ENCODE measurements at regions not wholly inside any gene's neighbourhood (a gene's known extent, or its start where the extent isn't known, plus 50 kb on each side); places are given as distances from the start of the nearest gene placed in this dataset.
A peak's percentile ranks its signal among the peaks of the same experiment; 100 is the strongest.
"Not testable (repeated sequence)": the region's sequence is repeated elsewhere in the genome, so short reads cannot be mapped to it uniquely, and the experiment has no call there.

DNA sequence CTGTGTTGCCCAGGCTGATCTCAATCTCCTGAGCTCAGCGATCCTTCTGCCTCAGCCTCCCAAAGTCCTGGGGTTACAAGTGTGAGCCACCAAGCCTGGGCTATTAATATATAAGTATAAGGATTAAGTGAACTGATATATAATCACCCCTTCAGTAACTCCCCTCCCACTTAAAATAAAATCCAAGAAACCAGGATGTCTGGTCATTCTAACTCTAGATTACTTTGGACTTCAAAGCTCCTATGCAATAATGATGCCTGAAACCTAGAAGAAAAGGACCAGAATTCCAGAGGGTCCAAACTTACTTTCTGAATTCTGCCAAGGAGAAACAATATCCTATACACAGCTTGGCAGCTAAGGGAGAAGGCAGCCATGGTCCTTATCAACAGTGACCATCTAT is 206.8 kb upstream of the ZNF217 start:
- H3K36me3 ChIP-seq (ENCODE audit: control insufficient read depth, insufficient read depth, low read length) = no peaks in the 10 kb centered on the region
- H3K9me3 ChIP-seq (replicated peaks; ENCODE audit: control insufficient read depth, low read depth, low read length) = no peaks in the 10 kb centered on the region
- DNase-seq = no peak
- no peaks in the 10 kb centered on the region for H3K27me3 ChIP-seq (ENCODE audit: control insufficient read depth, insufficient read depth, low read length)
- no CpG with 5 or more reads among the region's 1 CpG for WGBS (ENCODE audit: insufficient coverage)
- H3K4me1 ChIP-seq (ENCODE audit: control insufficient read depth, insufficient read depth, low read length) = no peaks in the 10 kb centered on the region
- H3K27ac ChIP-seq (ENCODE audit: low read length) = no peak overlapping the region
- H3K4me3 ChIP-seq (ENCODE audit: low read length) = no peak overlapping the region

GRCh38 chr20:53797085-53797484 is 203.4 kb upstream of the ZNF217 start:
- no peaks in the 10 kb centered on the region for H3K27me3 ChIP-seq (ENCODE audit: control insufficient read depth, insufficient read depth, low read length)
- H3K27ac ChIP-seq (ENCODE audit: low read length) = no peak overlapping the region
- peaks cover 2% of the 10 kb centered on the region for H3K4me1 ChIP-seq (ENCODE audit: control insufficient read depth, insufficient read depth, low read length)
- peaks cover 3% of the 10 kb centered on the region for H3K9me3 ChIP-seq (replicated peaks; ENCODE audit: control insufficient read depth, low read depth, low read length)
- DNase-seq = no peak
- no CpG with 5 or more reads among the region's 4 CpGs for WGBS (ENCODE audit: insufficient coverage)
- no peaks in the 10 kb centered on the region for H3K36me3 ChIP-seq (ENCODE audit: control insufficient read depth, insufficient read depth, low read length)
- H3K4me3 ChIP-seq (ENCODE audit: low read length) = no peak overlapping the region

GRCh38 chr20:53795170-53795569 is 201.5 kb upstream of the ZNF217 start:
- H3K4me1 ChIP-seq (ENCODE audit: control insufficient read depth, insufficient read depth, low read length) = peaks cover 6% of the 10 kb centered on the region
- no CpG with 5 or more reads among the region's 3 CpGs for WGBS (ENCODE audit: insufficient coverage)
- H3K36me3 ChIP-seq (ENCODE audit: control insufficient read depth, insufficient read depth, low read length) = no peaks in the 10 kb centered on the region
- no peak overlapping the region for H3K4me3 ChIP-seq (ENCODE audit: low read length)
- H3K27ac ChIP-seq (ENCODE audit: low read length) = no peak overlapping the region
- H3K27me3 ChIP-seq (ENCODE audit: control insufficient read depth, insufficient read depth, low read length) = no peaks in the 10 kb centered on the region
- no peak for DNase-seq
- peaks cover 3% of the 10 kb centered on the region for H3K9me3 ChIP-seq (replicated peaks; ENCODE audit: control insufficient read depth, low read depth, low read length)

GRCh38 chr20:53794529-53795115 is 201.0 kb upstream of the ZNF217 start:
- Histone ChIP-seq H3K27ac (ENCODE audit: low read length) (no peak overlapping the region), H3K27me3 (ENCODE audit: control insufficient read depth, insufficient read depth, low read length) (no peaks in the 10 kb centered on the region), H3K9me3 (replicated peaks; ENCODE audit: control insufficient read depth, low read depth, low read length) (peaks cover 3% of the 10 kb centered on the region), H3K4me3 (ENCODE audit: low read length) (no peak overlapping the region), H3K4me1 (ENCODE audit: control insufficient read depth, insufficient read depth, low read length) (peaks cover 6% of the 10 kb centered on the region), H3K36me3 (ENCODE audit: control insufficient read depth, insufficient read depth, low read length) (no peaks in the 10 kb centered on the region)
- WGBS (ENCODE audit: insufficient coverage) = 79% methylated on average over 4 of the region's 9 CpGs
- DNase-seq = peak; percentile 60

GRCh38 chr20:53793783-53794383 is 200.2 kb upstream of the ZNF217 start:
- Histone ChIP-seq H3K4me1 (ENCODE audit: control insufficient read depth, insufficient read depth, low read length) (peaks cover 6% of the 10 kb centered on the region), H3K9me3 (replicated peaks; ENCODE audit: control insufficient read depth, low read depth, low read length) (peaks cover 3% of the 10 kb centered on the region), H3K27ac (ENCODE audit: low read length) (no peak overlapping the region), H3K36me3 (ENCODE audit: control insufficient read depth, insufficient read depth, low read length) (no peaks in the 10 kb centered on the region), H3K27me3 (ENCODE audit: control insufficient read depth, insufficient read depth, low read length) (no peaks in the 10 kb centered on the region), H3K4me3 (ENCODE audit: low read length) (no peak overlapping the region)
- no peak for DNase-seq
- 96% methylated on average over 4 of the region's 7 CpGs for WGBS (ENCODE audit: insufficient coverage)

GRCh38 chr20:53792946-53793536 is 199.4 kb upstream of the ZNF217 start:
- no peaks in the 10 kb centered on the region for H3K27me3 ChIP-seq (ENCODE audit: control insufficient read depth, insufficient read depth, low read length)
- DNase-seq = peak; percentile 46
- H3K27ac ChIP-seq (ENCODE audit: low read length) = no peak overlapping the region
- WGBS (ENCODE audit: insufficient coverage) = 46% methylated on average over 2 of the region's 5 CpGs
- H3K9me3 ChIP-seq (replicated peaks; ENCODE audit: control insufficient read depth, low read depth, low read length) = peaks cover 3% of the 10 kb centered on the region
- H3K36me3 ChIP-seq (ENCODE audit: control insufficient read depth, insufficient read depth, low read length) = no peaks in the 10 kb centered on the region
- H3K4me1 ChIP-seq (ENCODE audit: control insufficient read depth, insufficient read depth, low read length) = peaks cover 6% of the 10 kb centered on the region
- H3K4me3 ChIP-seq (ENCODE audit: low read length) = no peak overlapping the region

- peaks cover 6% of the 10 kb centered on the region for H3K4me1 ChIP-seq (ENCODE audit: control insufficient read depth, insufficient read depth, low read length)
- H3K27ac ChIP-seq (ENCODE audit: low read length) = peak overlapping the region; percentile 59
- DNase-seq = no peak
- H3K27me3 ChIP-seq (ENCODE audit: control insufficient read depth, insufficient read depth, low read length) = no peaks in the 10 kb centered on the region
- 94% methylated on average over 4 of the region's 10 CpGs for WGBS (ENCODE audit: insufficient coverage)
- H3K4me3 ChIP-seq (ENCODE audit: low read length) = no peak overlapping the region
- no peaks in the 10 kb centered on the region for H3K36me3 ChIP-seq (ENCODE audit: control insufficient read depth, insufficient read depth, low read length)
- H3K9me3 ChIP-seq (replicated peaks; ENCODE audit: control insufficient read depth, low read depth, low read length) = peaks cover 3% of the 10 kb centered on the region
These were observed 196.5 kb upstream of the ZNF217 start for GRCh38 chr20:53789989-53790675.

- H3K4me3 ChIP-seq (ENCODE audit: low read length) = no peak overlapping the region
- H3K36me3 ChIP-seq (ENCODE audit: control insufficient read depth, insufficient read depth, low read length) = no peaks in the 10 kb centered on the region
- no peak overlapping the region for H3K27ac ChIP-seq (ENCODE audit: low read length)
- H3K4me1 ChIP-seq (ENCODE audit: control insufficient read depth, insufficient read depth, low read length) = peaks cover 6% of the 10 kb centered on the region
- DNase-seq = no peak
- H3K27me3 ChIP-seq (ENCODE audit: control insufficient read depth, insufficient read depth, low read length) = no peaks in the 10 kb centered on the region
- WGBS (ENCODE audit: insufficient coverage) = 83% methylated on average over 1 of the region's 6 CpGs
- peaks cover 3% of the 10 kb centered on the region for H3K9me3 ChIP-seq (replicated peaks; ENCODE audit: control insufficient read depth, low read depth, low read length)
These were observed 194.8 kb upstream of the ZNF217 start for GRCh38 chr20:53788253-53789022.

GRCh38 chr20:53787491-53787931 is 193.9 kb upstream of the ZNF217 start:
- not testable (repeated sequence) for H3K27me3 ChIP-seq (ENCODE audit: control insufficient read depth, insufficient read depth, low read length); H3K36me3 ChIP-seq (ENCODE audit: control insufficient read depth, insufficient read depth, low read length); DNase-seq; H3K9me3 ChIP-seq (replicated peaks; ENCODE audit: control insufficient read depth, low read depth, low read length); H3K4me3 ChIP-seq (ENCODE audit: low read length); H3K4me1 ChIP-seq (ENCODE audit: control insufficient read depth, insufficient read depth, low read length); H3K27ac ChIP-seq (ENCODE audit: low read length)
- WGBS (ENCODE audit: insufficient coverage) = 100% methylated on average over 2 of the region's 8 CpGs

Data from muscle of leg (tissue), 3 donors.